ENCODE measurements at regions not wholly inside any gene's neighbourhood (a gene's known extent, or its start where the extent isn't known, plus 50 kb on each side); places are given as distances from the start of the nearest gene placed in this dataset.

GRCh38 chr18:30066288-30066687, 976.3 kb downstream of the DSC3 start:
- no peak for ATAC-seq
- TF ChIP-seq ZC3H10 (CRISPR knock-in tag; IDR thresholded peaks at IDR 0.05) (no peak), ZNF70 (CRISPR knock-in tag; IDR thresholded peaks at IDR 0.05) (no peak), RARB (CRISPR knock-in tag; IDR thresholded peaks at IDR 0.05) (no peak), CSRNP3 (CRISPR knock-in tag; IDR thresholded peaks at IDR 0.05) (no peak), CSDC2 (CRISPR knock-in tag; IDR thresholded peaks at IDR 0.05) (no peak), TOX (CRISPR knock-in tag; IDR thresholded peaks at IDR 0.05; ENCODE audit: borderline replicate concordance) (no peak)
- TF ChIP-seq, protein P1, sequence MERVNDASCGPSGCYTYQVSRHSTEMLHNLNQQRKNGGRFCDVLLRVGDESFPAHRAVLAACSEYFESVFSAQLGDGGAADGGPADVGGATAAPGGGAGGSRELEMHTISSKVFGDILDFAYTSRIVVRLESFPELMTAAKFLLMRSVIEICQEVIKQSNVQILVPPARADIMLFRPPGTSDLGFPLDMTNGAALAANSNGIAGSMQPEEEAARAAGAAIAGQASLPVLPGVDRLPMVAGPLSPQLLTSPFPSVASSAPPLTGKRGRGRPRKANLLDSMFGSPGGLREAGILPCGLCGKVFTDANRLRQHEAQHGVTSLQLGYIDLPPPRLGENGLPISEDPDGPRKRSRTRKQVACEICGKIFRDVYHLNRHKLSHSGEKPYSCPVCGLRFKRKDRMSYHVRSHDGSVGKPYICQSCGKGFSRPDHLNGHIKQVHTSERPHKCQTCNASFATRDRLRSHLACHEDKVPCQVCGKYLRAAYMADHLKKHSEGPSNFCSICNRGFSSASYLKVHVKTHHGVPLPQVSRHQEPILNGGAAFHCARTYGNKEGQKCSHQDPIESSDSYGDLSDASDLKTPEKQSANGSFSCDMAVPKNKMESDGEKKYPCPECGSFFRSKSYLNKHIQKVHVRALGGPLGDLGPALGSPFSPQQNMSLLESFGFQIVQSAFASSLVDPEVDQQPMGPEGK (CRISPR knock-in tag; IDR thresholded peaks at IDR 0.05; ENCODE audit: borderline replicate concordance) = no peak

GRCh38 chr18:30057398-30057797, 985.1 kb downstream of the DSC3 start:
- TF ChIP-seq ZNF565 (CRISPR knock-in tag; conservative IDR thresholded peaks at IDR 0.05; ENCODE audit: low read depth) (no peak), ARNTL (CRISPR knock-in tag; IDR thresholded peaks at IDR 0.05; ENCODE audit: borderline replicate concordance, low read depth) (no peak), SNAI2 (CRISPR knock-in tag; IDR thresholded peaks at IDR 0.05) (no peak), OSR1 (CRISPR knock-in tag; IDR thresholded peaks at IDR 0.05) (no peak), ESRRG (CRISPR knock-in tag; IDR thresholded peaks at IDR 0.05) (no peak), ZFP30 (CRISPR knock-in tag; IDR thresholded peaks at IDR 0.05) (no peak), TCF4 (CRISPR knock-in tag; IDR thresholded peaks at IDR 0.05; ENCODE audit: borderline replicate concordance) (no peak), BACH2 (CRISPR knock-in tag; IDR thresholded peaks at IDR 0.05; ENCODE audit: borderline replicate concordance) (no peak), PPARA (CRISPR knock-in tag; IDR thresholded peaks at IDR 0.05; ENCODE audit: borderline replicate concordance) (no peak), TOX (CRISPR knock-in tag; IDR thresholded peaks at IDR 0.05; ENCODE audit: borderline replicate concordance) (no peak), ZC3H10 (CRISPR knock-in tag; IDR thresholded peaks at IDR 0.05) (no peak), CSDC2 (CRISPR knock-in tag; IDR thresholded peaks at IDR 0.05) (no peak), ZNF8 (CRISPR knock-in tag; IDR thresholded peaks at IDR 0.05) (no peak), CREB5 (CRISPR knock-in tag; IDR thresholded peaks at IDR 0.05; ENCODE audit: low read depth) (no peak)
- TF ChIP-seq, protein P2, sequence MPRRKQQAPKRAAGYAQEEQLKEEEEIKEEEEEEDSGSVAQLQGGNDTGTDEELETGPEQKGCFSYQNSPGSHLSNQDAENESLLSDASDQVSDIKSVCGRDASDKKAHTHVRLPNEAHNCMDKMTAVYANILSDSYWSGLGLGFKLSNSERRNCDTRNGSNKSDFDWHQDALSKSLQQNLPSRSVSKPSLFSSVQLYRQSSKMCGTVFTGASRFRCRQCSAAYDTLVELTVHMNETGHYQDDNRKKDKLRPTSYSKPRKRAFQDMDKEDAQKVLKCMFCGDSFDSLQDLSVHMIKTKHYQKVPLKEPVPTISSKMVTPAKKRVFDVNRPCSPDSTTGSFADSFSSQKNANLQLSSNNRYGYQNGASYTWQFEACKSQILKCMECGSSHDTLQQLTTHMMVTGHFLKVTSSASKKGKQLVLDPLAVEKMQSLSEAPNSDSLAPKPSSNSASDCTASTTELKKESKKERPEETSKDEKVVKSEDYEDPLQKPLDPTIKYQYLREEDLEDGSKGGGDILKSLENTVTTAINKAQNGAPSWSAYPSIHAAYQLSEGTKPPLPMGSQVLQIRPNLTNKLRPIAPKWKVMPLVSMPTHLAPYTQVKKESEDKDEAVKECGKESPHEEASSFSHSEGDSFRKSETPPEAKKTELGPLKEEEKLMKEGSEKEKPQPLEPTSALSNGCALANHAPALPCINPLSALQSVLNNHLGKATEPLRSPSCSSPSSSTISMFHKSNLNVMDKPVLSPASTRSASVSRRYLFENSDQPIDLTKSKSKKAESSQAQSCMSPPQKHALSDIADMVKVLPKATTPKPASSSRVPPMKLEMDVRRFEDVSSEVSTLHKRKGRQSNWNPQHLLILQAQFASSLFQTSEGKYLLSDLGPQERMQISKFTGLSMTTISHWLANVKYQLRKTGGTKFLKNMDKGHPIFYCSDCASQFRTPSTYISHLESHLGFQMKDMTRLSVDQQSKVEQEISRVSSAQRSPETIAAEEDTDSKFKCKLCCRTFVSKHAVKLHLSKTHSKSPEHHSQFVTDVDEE (CRISPR knock-in tag; IDR thresholded peaks at IDR 0.05) = no peak
- TF ChIP-seq, protein P3, sequence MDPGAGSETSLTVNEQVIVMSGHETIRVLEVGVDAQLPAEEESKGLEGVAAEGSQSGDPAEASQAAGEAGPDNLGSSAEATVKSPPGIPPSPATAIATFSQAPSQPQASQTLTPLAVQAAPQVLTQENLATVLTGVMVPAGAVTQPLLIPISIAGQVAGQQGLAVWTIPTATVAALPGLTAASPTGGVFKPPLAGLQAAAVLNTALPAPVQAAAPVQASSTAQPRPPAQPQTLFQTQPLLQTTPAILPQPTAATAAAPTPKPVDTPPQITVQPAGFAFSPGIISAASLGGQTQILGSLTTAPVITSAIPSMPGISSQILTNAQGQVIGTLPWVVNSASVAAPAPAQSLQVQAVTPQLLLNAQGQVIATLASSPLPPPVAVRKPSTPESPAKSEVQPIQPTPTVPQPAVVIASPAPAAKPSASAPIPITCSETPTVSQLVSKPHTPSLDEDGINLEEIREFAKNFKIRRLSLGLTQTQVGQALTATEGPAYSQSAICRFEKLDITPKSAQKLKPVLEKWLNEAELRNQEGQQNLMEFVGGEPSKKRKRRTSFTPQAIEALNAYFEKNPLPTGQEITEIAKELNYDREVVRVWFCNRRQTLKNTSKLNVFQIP (CRISPR knock-in tag; IDR thresholded peaks at IDR 0.05; ENCODE audit: borderline replicate concordance, low read depth) = no peak
- ATAC-seq = no peak

- no peak for ATAC-seq
- TF ChIP-seq GLIS3 (CRISPR knock-in tag; IDR thresholded peaks at IDR 0.05) (no peak), ZFP3 (CRISPR knock-in tag; IDR thresholded peaks at IDR 0.05) (no peak), TCF4 (CRISPR knock-in tag; IDR thresholded peaks at IDR 0.05; ENCODE audit: borderline replicate concordance) (no peak)
- TF ChIP-seq, protein P3 (CRISPR knock-in tag; IDR thresholded peaks at IDR 0.05; ENCODE audit: borderline replicate concordance, low read depth) = no peak
- TF ChIP-seq, protein P2 (CRISPR knock-in tag; IDR thresholded peaks at IDR 0.05) = no peak
These were observed 986.0 kb downstream of the DSC3 start for GRCh38 chr18:30056528-30056927.

Measured in SK-N-SH treated with all-trans-retinoic acid at 6 μM for 48 hours (cell line).